HAP-1 (cell line): ENCODE measurements at regions not wholly inside any gene's neighbourhood (a gene's known extent, or its start where the extent isn't known, plus 50 kb on each side); places are given as distances from the start of the nearest gene placed in this dataset.

Experiments
- DNase-seq, 2 experiments: peaks; one replicate each; pipeline ENCODE4 v3.0.0-alpha.2; 2016 to 2020; ENCODE audit warnings: low spot score in 2 of 2
- H3K27me3 ChIP-seq: fragments of 250-450 bp; sonication (Bioruptor Pico); 2 replicates; pipeline ENCODE4 v1.5.1; 2020; ENCODE audit warnings: low read depth, mild to moderate bottlenecking, moderate library complexity
- H3K36me3 ChIP-seq: fragments of 250-450 bp; sonication (Bioruptor Pico); replicated peaks from 2 replicates; pipeline ENCODE4 v1.5.1; 2020; ENCODE audit warnings: mild to moderate bottlenecking
- H3K4me1 ChIP-seq: fragments of 250-450 bp; sonication (Bioruptor Pico); 2 replicates; pipeline ENCODE4 v1.5.1; 2020; ENCODE audit warnings: mild to moderate bottlenecking
- H3K4me3 ChIP-seq: fragments of 250-450 bp; sonication (Bioruptor Pico); 2 replicates; pipeline ENCODE4 v1.5.1; 2020; ENCODE audit warnings: mild to moderate bottlenecking, moderate library complexity
- H3K9me3 ChIP-seq: fragments of 250-450 bp; sonication (Bioruptor Pico); 2 replicates; pipeline ENCODE4 v1.5.1; 2020; ENCODE audit warnings: mild to moderate bottlenecking, moderate library complexity
- in situ Hi-C: fragments of 300-500 bp; cut with MboI; formaldehyde crosslinking; loops from 3 replicates; pipeline ENCODE4 v1.14.3; 2020; ENCODE audit warnings: low sequenced_read_pairs, inconsistent platforms, mixed read lengths

DNA sequence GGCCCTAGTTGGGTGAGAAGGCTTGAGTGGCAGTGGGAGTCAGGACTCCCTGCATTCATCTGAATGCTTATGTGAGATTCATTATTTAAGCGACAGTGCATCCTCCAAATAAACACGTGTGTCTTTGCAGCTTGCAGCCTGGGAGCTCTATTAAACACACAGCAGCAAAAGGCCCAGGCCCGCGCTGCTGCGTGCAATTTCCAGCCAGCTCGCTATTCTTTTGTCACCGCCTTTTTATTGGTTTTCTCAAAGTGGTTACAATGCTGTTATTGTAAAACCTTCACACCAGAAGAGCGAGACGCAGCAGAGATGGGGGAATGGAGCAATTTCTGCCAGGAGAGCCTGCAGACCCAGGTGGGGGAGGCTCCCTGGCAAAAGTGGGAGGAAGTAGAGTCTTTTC lies 252.5 kb downstream of the BCOR start:
- peak; percentile 57 to 58 for DNase-seq
- no peaks in the 10 kb centered on the region for H3K27me3 ChIP-seq
- H3K4me1 ChIP-seq, result peaks cover 7% of the 10 kb centered on the region
- in situ Hi-C loops, result no loop called here
- H3K9me3 ChIP-seq, result no peaks in the 10 kb centered on the region
- H3K36me3 ChIP-seq, result no peaks in the 10 kb centered on the region
- H3K4me3 ChIP-seq, result no peak overlapping the region

DNA sequence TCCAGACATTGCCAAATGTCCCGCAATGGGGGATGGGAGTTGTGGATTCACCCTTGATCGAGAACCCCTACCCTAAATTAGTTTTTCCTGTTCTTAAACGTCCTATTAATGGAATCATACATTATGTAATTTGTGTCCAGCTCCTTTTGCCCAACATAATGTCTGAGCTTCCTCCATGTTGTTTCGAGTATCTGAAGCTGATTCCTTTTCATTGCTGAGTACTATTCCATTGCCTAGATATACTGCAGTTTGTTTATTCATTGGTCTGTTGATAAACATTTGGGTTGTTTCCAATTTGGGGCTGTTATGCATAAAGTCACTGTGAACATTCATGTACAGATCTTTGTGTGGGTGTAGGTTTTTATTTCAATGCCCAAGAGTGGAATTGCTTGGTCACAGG lies 251.3 kb downstream of the BCOR start:
- in situ Hi-C loops, result no loop called here
- H3K36me3 ChIP-seq, result no peaks in the 10 kb centered on the region
- H3K27me3 ChIP-seq, result no peaks in the 10 kb centered on the region
- no peak overlapping the region for H3K4me3 ChIP-seq
- no peaks in the 10 kb centered on the region for H3K9me3 ChIP-seq
- peaks cover 7% of the 10 kb centered on the region for H3K4me1 ChIP-seq
- DNase-seq, result no peak

DNA sequence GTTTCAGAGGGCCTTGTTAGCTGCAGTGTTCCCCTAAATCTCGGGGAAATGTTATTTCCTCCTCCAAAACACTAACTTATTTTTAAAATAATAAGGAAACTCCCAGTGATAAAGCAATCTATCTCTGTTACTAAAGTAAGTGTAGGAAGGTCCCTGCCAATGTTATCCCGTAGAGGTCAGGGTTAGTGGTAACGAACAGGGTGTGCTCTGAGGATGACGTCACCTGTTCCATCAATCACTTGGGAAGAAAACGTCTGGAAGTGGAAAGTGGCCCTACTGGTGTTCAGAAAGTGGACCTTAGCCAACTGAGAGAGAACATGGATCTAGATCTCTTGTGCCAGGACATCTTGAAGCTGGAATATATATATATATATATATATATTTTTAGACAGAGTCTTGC lies 249.5 kb downstream of the BCOR start:
- in situ Hi-C loops, result no loop called here
- no peak for DNase-seq
- no peaks in the 10 kb centered on the region for H3K9me3 ChIP-seq
- no peak overlapping the region for H3K4me3 ChIP-seq
- H3K27me3 ChIP-seq, result no peaks in the 10 kb centered on the region
- H3K36me3 ChIP-seq, result no peaks in the 10 kb centered on the region
- H3K4me1 ChIP-seq, result peaks cover 7% of the 10 kb centered on the region

DNA sequence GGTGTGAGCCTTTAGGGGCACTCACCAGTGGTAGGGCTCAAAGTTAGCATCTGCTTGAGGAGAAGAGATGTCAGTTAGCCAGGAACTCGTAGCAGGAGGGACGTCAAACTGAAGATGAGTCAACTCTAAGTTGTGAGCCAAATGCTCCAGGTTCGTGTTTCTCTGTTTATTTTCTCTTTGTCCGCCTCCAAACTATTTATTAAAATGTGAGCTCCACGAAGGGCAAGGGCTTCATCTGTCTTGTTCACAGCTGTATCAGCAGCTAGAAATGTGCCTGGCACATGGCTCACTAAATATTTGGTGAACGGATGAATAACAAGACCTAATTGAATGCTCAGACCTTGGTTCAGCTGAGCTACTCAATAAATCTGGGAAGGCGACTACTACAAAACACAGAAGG lies 248.9 kb downstream of the BCOR start:
- DNase-seq, result no peak
- H3K9me3 ChIP-seq, result no peaks in the 10 kb centered on the region
- peaks cover 7% of the 10 kb centered on the region for H3K4me1 ChIP-seq
- in situ Hi-C loops, result no loop called here
- H3K4me3 ChIP-seq, result no peak overlapping the region
- H3K27me3 ChIP-seq, result no peaks in the 10 kb centered on the region
- H3K36me3 ChIP-seq, result no peaks in the 10 kb centered on the region

DNA sequence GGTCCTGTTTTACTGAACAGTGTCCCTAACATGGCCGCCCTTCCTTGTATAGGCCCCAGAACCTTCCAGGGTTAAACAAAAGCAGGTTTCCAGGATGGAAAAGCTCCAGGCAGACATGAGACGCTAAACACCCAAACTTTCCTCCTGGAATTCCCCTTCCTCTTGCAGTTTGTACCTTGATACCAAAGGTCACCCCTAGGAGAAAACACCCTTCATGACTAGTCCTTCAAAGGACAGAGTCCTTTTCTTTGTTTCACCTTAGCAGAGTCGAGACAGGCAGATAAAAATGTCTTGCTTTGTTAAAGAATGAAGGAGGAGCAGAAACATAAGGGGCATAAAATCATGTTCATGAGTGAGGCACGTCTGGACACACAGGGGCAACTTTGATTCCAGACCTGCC lies 247.5 kb downstream of the BCOR start:
- Histone ChIP-seq H3K4me1 (peaks cover 5% of the 10 kb centered on the region), H3K4me3 (no peak overlapping the region), H3K9me3 (no peaks in the 10 kb centered on the region), H3K27me3 (no peaks in the 10 kb centered on the region), H3K36me3 (no peaks in the 10 kb centered on the region)
- in situ Hi-C loops, result no loop called here
- DNase-seq, result no peak

DNA sequence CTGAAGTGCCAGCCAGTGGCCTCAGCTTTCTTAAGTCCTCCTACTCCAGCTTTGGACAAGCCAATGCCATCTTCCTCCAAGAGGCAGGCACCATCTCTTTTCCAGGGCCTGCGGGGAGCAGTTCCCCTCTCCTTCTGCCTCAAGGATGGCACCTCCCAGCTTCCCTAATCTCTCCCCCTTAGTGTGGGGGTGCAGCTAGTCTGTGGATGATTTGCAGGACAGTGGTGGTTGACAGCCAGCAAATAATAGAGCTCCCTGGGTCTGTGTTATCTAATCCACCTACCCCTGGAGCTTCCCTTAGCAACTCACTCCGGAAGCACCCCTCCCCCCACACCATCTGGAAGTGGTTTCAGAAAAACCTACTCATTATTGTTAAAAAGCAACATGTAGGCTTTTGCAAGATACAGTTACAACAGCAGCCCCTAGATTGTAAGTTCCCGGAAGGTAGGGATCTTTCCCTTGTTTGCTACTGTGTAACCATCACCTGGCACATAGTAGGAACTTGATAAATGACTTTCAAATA lies 247.1 kb downstream of the BCOR start:
- no peak overlapping the region for H3K4me3 ChIP-seq
- in situ Hi-C loops, result no loop called here
- no peaks in the 10 kb centered on the region for H3K9me3 ChIP-seq
- no peaks in the 10 kb centered on the region for H3K36me3 ChIP-seq
- DNase-seq, result peak in 1 of 2 experiments; percentile 29
- no peaks in the 10 kb centered on the region for H3K4me1 ChIP-seq
- H3K27me3 ChIP-seq, result no peaks in the 10 kb centered on the region

DNA sequence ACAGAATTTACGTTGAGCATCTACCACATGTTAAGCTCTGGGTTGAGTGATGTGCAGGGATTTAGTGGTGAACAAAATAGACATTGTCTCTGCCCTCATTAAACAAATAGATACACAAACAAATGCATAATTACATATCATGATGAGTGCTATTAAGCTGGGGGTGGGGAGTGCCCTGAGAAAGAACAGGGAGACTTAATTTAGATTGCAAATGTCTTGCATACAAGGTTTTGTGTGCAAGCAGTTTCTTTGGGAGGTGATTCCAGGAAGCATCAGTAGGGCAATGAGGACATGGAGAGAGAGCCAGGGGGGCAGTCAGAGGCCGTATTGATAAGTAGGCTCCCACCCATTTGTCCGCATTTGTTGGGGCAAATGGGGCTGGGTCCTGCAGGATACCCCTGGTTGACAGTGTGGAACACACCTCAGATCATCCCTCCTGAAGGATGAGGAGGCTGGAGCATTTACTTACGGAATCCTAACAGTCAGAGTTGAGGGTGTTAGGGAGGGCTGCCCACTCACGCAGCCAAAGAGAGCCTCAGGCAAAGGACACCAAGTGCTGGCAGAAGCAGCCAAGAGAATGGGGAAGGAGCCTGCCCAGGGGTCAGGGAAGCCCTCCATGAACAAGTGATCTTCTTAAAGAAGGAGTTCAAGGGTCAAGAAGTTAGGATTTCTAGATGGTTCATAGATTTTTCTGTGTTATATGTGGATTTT lies 245.9 kb downstream of the BCOR start:
- H3K4me1 ChIP-seq, result no peaks in the 10 kb centered on the region

DNA sequence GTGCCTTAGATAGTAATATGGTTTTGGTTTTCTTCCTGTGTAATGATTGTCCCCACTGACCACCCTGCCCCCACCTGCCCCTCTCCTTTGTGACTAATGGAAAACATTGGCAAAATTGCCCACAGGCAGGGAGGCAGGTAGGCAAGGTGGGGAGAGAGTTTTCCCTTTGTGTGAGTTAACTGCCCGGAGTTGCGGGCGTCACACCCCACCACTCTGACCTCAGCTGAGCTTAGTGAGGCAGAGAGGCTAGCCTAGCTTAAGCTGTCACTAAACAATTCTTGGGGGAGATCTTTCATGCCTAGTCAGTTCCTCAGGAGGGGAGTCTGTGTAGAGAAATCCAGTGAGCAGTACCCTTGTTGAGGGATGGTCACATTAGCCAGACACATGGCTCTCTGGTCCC lies 245.3 kb downstream of the BCOR start:
- in situ Hi-C loops, result no loop called here
- no peaks in the 10 kb centered on the region for H3K4me1 ChIP-seq

More for the DNA sequence above, 245.9 kb downstream of the BCOR start:
- DNase-seq, result no peak
- H3K36me3 ChIP-seq, result no peaks in the 10 kb centered on the region
- H3K4me3 ChIP-seq, result no peak overlapping the region
- H3K9me3 ChIP-seq, result no peaks in the 10 kb centered on the region
- in situ Hi-C loops, result no loop called here
- no peaks in the 10 kb centered on the region for H3K27me3 ChIP-seq

DNA sequence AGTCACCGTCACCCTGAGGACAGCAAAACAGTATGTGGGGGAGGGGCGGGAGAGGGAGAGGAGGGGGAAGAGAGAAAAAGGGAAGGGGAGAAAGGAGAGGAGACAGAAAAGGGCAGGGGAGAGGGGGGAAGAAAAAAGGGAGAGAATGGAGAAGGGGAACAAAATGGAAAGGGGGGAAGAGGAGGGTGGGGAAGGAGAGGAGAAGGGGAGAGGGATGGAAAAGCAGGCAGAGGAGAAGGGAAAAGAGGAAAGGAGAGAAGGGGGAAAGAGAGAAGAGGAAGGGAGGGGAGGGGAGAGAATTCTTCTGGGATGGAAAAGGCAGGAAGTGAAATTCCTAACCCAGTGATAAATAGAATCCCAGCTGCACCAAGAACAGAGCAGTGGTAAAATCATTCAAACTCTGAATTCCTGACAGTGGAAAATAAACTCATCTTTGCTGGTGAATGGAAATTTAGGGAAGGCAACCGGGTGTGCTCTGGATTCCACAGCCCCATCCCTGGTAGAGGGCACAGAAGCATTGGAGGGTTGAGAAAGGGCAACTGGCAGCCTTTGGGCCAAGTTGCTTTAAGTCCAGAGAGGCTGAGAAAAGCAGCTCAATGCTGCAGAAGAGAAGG lies 244.2 kb downstream of the BCOR start:
- no peak for DNase-seq
- Histone ChIP-seq H3K36me3 (no peaks in the 10 kb centered on the region), H3K4me1 (no peaks in the 10 kb centered on the region), H3K27me3 (no peaks in the 10 kb centered on the region), H3K9me3 (no peaks in the 10 kb centered on the region), H3K4me3 (no peak overlapping the region)
- in situ Hi-C loops, result no loop called here

More for the DNA sequence above, 245.3 kb downstream of the BCOR start:
- no peaks in the 10 kb centered on the region for H3K27me3 ChIP-seq
- no peak for DNase-seq
- H3K36me3 ChIP-seq, result no peaks in the 10 kb centered on the region
- no peak overlapping the region for H3K4me3 ChIP-seq
- H3K9me3 ChIP-seq, result no peaks in the 10 kb centered on the region

DNA sequence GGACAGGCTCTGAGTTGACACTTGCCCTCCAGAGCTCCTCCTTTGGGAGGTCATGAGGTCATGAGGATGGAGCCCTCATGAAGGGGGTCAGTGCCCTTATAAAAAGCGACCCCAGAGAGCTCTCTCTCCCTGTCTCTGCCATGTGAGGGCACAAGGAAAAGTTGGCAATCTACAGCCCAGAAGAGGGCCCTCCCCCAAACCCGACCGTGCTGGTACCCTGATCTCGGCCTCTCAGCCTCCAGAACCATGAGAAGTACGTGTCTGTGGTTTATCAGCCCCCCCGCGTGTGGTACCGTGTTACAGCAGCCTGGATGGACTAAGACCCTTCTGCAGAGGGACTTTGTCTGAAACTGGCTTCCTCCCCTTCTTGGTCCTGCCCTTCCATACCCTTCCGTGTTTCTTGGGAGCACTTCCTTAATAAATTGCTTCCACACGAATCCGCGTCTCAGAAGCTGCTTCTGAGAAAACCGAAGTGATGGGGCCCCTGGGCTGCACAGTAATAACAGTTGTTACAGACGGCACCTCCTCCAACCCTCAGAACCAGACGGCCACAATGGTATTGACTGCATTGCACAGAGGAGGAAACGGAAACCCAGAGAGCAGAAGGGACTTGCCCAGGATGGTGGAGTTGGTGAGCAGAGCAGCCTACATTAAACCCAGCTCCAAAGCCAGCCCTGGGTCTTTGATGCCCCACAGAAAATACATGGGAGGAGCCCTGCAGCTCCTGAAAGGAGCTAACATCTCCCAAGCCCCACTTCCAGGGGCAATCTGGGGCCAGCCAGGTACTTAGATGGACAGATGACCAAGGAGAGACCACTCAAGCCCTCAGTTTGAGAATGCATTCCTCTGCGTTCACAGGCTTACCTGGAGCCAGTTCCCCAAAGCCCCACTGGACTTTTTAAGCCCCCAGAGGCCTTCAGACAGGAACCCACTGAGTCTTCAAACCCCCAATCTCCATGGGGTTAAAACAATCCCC lies 242.7 kb downstream of the BCOR start:
- no peak for DNase-seq
- in situ Hi-C loops, result no loop called here
- no peaks in the 10 kb centered on the region for H3K36me3 ChIP-seq
- no peaks in the 10 kb centered on the region for H3K27me3 ChIP-seq
- H3K4me3 ChIP-seq, result no peak overlapping the region
- no peaks in the 10 kb centered on the region for H3K9me3 ChIP-seq
- no peaks in the 10 kb centered on the region; the same call in 1 of the 2 replicates for H3K4me1 ChIP-seq

DNA sequence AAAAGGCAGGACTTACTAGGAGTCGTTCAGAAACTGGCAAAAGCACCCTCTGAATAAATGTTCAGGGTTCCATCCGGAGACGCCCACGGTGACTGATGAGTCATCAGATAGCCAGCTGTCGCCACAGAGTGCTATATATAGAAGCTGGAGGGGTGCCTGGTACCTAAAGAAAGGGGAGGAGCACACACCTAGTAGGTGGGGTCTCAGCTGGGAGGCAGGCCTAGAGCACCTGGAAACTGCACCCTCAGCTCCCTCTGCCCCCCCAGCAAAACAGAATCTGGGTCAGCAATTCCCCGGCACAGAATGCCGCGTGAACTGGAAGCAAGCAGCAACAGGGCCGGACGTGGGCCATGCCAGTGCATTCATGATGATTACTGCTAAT lies 242.0 kb downstream of the BCOR start:
- Histone ChIP-seq H3K4me1 (peaks cover 3% of the 10 kb centered on the region; the same call in 1 of the 2 replicates), H3K9me3 (no peaks in the 10 kb centered on the region), H3K4me3 (no peak overlapping the region), H3K36me3 (no peaks in the 10 kb centered on the region), H3K27me3 (no peaks in the 10 kb centered on the region)
- in situ Hi-C loops, result no loop called here
- no peak for DNase-seq

DNA sequence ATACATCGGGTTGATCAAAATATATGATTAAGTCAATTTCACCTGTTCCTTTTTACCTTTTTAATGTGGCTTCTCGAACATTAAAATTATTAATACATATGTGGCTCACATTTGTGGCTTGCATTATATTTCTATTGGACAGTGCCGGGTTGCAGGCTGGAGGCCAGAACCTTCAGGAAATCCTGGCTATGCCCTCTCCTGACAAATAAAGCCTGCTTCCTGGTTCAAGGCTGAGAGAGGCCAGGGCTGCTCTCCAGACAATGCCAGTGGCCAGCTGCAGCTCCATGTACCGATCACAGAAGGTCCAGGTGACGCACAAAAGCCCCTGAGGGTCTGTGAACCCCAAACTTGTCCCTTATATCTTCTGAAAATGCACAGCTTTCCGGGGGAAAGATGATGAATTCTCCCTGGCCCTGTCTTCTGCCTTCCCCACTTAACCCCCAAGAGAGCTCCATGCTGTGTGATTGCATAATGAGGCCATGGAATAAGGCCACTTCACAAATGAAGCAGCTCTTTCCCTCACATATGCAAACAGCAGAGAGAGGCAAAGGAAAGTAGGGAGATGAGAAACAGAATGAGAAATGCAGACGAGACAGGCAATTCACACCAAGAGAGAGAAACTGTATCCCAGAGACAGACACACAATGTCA lies 241.2 kb downstream of the BCOR start:
- peaks cover 3% of the 10 kb centered on the region; the same call in 1 of the 2 replicates for H3K4me1 ChIP-seq

DNA sequence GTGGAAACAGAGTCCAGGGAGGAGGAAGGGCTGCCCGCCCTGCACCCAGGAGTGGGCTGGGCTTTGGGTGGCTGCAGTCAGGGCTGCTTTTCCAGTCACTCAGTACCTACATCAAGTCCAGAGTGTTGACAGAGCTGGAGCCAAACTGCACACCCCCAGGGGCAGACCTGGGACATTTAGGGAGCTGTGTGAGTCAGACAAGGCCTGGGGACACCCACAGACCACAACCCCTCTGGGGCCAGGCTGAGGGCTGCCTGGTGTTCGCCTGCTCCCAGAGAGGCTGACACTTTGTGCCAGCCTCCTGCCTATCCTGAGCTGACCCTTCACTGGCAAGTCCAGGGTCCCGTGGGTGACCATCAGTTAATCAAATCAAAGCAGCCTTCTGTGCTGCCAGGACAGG lies 240.0 kb downstream of the BCOR start:
- Histone ChIP-seq H3K36me3 (no peaks in the 10 kb centered on the region), H3K4me1 (peaks cover 3% of the 10 kb centered on the region; the same call in 1 of the 2 replicates), H3K4me3 (no peak overlapping the region), H3K27me3 (no peaks in the 10 kb centered on the region), H3K9me3 (no peaks in the 10 kb centered on the region)
- in situ Hi-C loops, result no loop called here
- DNase-seq, result no peak

More for the DNA sequence above, 241.2 kb downstream of the BCOR start:
- DNase-seq, result no peak
- Histone ChIP-seq H3K9me3 (no peaks in the 10 kb centered on the region), H3K27me3 (no peaks in the 10 kb centered on the region), H3K4me3 (no peak overlapping the region), H3K36me3 (no peaks in the 10 kb centered on the region)
- in situ Hi-C loops, result no loop called here
